Ishikawa (cell line): ENCODE measurements at regions not wholly inside any gene's neighbourhood (a gene's known extent, or its start where the extent isn't known, plus 50 kb on each side); places are given as distances from the start of the nearest gene placed in this dataset.

Experiments
- CEBPB ChIP-seq: IDR thresholded peaks from 2 replicates; pipeline ENCODE4 v1.6.1; 2012
- CREB1 ChIP-seq: IDR thresholded peaks from 2 replicates; pipeline ENCODE4 v1.6.1; 2012; ENCODE audit warnings: low read depth
- EGR1 ChIP-seq: IDR thresholded peaks from 2 replicates; pipeline ENCODE4 v1.6.1; 2012
- EP300 ChIP-seq: IDR thresholded peaks from 2 replicates; pipeline ENCODE4 v1.6.1; 2012; ENCODE audit warnings: borderline replicate concordance
- FOXM1 ChIP-seq: IDR thresholded peaks from 2 replicates; pipeline ENCODE4 v1.6.1; 2012; ENCODE audit warnings: low read depth, borderline replicate concordance
- MAX ChIP-seq: IDR thresholded peaks from 2 replicates; pipeline ENCODE4 v1.6.1; 2012
- NFIC ChIP-seq: IDR thresholded peaks from 2 replicates; pipeline ENCODE4 v1.6.1; 2012
- RAD21 ChIP-seq: IDR thresholded peaks from 2 replicates; pipeline ENCODE4 v1.6.1; 2012; ENCODE audit warnings: low read depth
- REST ChIP-seq: IDR thresholded peaks from 2 replicates; pipeline ENCODE4 v1.6.1; 2012; ENCODE audit warnings: low read depth, mild to moderate bottlenecking
- TAF1 ChIP-seq: IDR thresholded peaks from 2 replicates; pipeline ENCODE4 v1.6.1; 2012; ENCODE audit warnings: low read depth, mild to moderate bottlenecking
- TCF12 ChIP-seq: IDR thresholded peaks from 2 replicates; pipeline ENCODE4 v1.6.1; 2012; ENCODE audit warnings: low read depth
- TEAD4 ChIP-seq: IDR thresholded peaks from 2 replicates; pipeline ENCODE4 v1.6.1; 2012
- USF1 ChIP-seq: IDR thresholded peaks from 2 replicates; pipeline ENCODE4 v1.6.1; 2012
- YY1 ChIP-seq: IDR thresholded peaks from 2 replicates; pipeline ENCODE4 v1.6.1; 2012; ENCODE audit warnings: low read depth
- ZBTB7A ChIP-seq: IDR thresholded peaks from 2 replicates; pipeline ENCODE4 v1.6.1; 2012; ENCODE audit warnings: low read depth

- TF ChIP-seq TAF1 = no peak
- TF ChIP-seq MAX = no peak
- no peak for TF ChIP-seq YY1
- TF ChIP-seq TCF12 = no peak
- no peak for TF ChIP-seq NFIC
- TF ChIP-seq FOXM1 = no peak
- no peak for TF ChIP-seq ZBTB7A
- no peak for TF ChIP-seq USF1
- no peak for TF ChIP-seq CREB1
- TF ChIP-seq EP300 = no peak
- TF ChIP-seq RAD21 = no peak
- TF ChIP-seq TEAD4 = no peak
- no peak for TF ChIP-seq REST
- TF ChIP-seq EGR1 = no peak
- TF ChIP-seq CEBPB = no peak
Measured at GRCh38 chr2:217335341-217335966, 475.6 kb upstream of the TNP1 start.

- TF ChIP-seq CEBPB (no peak), FOXM1 (no peak), MAX (no peak), TEAD4 (no peak), EGR1 (no peak), RAD21 (no peak), TAF1 (no peak), ZBTB7A (no peak), USF1 (no peak), EP300 (no peak), YY1 (no peak), CREB1 (no peak), REST (no peak), TCF12 (no peak), NFIC (no peak)
Measured at GRCh38 chr2:217334561-217334960, 474.7 kb upstream of the TNP1 start.

- TF ChIP-seq EGR1 (no peak), TEAD4 (no peak), CREB1 (no peak), FOXM1 (no peak), USF1 (no peak), NFIC (no peak), YY1 (no peak), TCF12 (no peak), ZBTB7A (no peak), MAX (no peak), REST (no peak), CEBPB (no peak), RAD21 (no peak)
Measured at GRCh38 chr2:217332866-217333265, 473.0 kb upstream of the TNP1 start.

- TF ChIP-seq TCF12 (no peak), YY1 (no peak)
Measured at GRCh38 chr2:217332417-217332791, 472.5 kb upstream of the TNP1 start.
